ENCODE measurements at regions not wholly inside any gene's neighbourhood (a gene's known extent, or its start where the extent isn't known, plus 50 kb on each side); places are given as distances from the start of the nearest gene placed in this dataset.

DNA sequence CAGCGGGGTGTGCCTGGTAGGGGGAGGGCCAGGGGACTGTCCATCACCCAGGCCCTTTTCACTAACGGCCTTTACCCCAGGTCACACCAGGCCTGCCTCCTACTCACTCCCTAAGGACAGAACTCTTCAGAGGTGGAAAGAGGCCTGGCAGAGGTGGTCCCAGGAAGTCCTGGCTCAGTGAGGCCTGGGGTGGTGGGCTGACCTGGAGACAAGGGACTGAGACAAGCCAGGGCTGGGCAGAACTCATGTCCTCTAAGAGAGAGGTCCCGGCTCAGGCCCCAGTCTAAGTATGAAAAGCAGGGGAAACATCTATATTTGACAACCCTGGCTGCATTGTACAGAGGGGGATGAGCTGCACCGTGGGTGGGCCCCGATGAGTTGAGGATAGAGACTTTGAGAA lies 65.9 kb upstream of the TEX51 start:
- TF ChIP-seq ZFX (IDR thresholded peaks at IDR 0.05): no peak
- TF ChIP-seq, protein P1, sequence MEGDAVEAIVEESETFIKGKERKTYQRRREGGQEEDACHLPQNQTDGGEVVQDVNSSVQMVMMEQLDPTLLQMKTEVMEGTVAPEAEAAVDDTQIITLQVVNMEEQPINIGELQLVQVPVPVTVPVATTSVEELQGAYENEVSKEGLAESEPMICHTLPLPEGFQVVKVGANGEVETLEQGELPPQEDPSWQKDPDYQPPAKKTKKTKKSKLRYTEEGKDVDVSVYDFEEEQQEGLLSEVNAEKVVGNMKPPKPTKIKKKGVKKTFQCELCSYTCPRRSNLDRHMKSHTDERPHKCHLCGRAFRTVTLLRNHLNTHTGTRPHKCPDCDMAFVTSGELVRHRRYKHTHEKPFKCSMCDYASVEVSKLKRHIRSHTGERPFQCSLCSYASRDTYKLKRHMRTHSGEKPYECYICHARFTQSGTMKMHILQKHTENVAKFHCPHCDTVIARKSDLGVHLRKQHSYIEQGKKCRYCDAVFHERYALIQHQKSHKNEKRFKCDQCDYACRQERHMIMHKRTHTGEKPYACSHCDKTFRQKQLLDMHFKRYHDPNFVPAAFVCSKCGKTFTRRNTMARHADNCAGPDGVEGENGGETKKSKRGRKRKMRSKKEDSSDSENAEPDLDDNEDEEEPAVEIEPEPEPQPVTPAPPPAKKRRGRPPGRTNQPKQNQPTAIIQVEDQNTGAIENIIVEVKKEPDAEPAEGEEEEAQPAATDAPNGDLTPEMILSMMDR (conservative IDR thresholded peaks at IDR 0.05): no peak
- H3K27ac ChIP-seq: no peak overlapping the region

DNA sequence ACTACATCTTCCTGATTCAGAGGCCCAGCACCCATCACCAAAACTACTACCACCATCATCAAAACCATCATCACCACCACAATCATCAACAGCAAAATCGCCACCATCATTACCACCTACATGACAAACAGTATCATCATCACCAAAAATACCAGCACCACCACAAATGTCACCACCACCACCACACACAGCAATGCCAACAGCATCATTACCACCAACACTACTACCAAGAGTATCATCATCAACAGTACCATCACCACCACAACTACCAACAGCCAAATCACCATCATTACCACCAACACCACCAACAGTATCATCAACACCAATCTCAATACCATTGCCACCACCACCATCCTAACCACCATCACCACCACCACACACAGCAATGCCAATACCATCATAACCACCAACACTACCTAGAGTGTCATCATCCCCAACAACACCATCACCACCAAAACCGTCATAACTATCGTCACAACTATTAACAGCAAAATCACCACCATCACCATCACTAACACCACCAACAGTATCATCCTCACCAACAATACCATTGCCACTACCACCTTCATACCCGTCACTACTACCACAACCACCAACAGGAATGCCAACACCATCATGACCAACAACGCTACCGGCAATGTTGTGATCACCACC lies 64.6 kb upstream of the TEX51 start:
- no peak overlapping the region for H3K27ac ChIP-seq

DNA sequence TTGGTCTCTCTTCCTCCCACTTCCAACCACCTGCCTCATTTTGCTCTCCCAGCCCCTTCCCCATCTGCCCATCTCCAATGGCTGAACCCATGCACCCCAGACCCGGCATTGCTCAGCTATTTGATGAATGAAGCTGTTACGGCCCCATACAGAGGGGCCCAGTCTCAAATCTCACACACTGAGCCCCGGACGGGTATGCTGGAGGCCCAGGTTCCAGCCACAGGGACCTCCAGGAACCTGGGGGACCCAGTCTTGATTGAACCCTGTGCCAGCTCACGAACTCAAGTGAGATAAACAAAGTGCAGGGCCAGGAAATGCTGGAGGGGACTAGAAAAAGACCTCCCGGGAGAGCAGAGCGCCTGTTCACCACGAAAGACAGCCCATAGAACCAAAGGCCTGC lies 63.4 kb upstream of the TEX51 start:
- TF ChIP-seq ZFX (IDR thresholded peaks at IDR 0.05): no peak
- TF ChIP-seq, protein P1 (conservative IDR thresholded peaks at IDR 0.05): no peak
- no peak overlapping the region for H3K27ac ChIP-seq

More for the DNA sequence above, 64.6 kb upstream of the TEX51 start:
- TF ChIP-seq, protein P1 (conservative IDR thresholded peaks at IDR 0.05): no peak
- TF ChIP-seq ZFX (IDR thresholded peaks at IDR 0.05): no peak

DNA sequence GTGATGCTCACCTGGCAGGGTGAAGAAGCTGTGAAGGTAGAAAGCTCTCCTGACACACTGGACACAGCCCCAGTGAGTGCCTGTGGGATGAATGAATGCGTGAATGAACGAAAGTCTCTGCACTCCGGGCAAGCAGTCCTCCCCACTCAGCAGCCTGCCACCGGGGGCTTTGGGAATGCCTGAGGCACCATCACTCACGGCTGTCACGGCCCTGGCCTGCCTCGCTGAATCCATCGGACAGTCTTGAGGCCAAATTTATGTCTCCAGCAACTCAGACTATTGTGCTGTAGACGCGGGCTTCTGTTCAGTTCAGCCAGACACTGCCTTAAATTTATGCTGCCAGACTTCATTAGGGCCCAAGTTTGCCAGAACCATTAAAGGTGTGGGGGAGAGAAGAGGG lies 62.9 kb upstream of the TEX51 start:
- no peak for TF ChIP-seq ZFX (IDR thresholded peaks at IDR 0.05)
- TF ChIP-seq, protein P1 (conservative IDR thresholded peaks at IDR 0.05): no peak
- no peak overlapping the region for H3K27ac ChIP-seq

DNA sequence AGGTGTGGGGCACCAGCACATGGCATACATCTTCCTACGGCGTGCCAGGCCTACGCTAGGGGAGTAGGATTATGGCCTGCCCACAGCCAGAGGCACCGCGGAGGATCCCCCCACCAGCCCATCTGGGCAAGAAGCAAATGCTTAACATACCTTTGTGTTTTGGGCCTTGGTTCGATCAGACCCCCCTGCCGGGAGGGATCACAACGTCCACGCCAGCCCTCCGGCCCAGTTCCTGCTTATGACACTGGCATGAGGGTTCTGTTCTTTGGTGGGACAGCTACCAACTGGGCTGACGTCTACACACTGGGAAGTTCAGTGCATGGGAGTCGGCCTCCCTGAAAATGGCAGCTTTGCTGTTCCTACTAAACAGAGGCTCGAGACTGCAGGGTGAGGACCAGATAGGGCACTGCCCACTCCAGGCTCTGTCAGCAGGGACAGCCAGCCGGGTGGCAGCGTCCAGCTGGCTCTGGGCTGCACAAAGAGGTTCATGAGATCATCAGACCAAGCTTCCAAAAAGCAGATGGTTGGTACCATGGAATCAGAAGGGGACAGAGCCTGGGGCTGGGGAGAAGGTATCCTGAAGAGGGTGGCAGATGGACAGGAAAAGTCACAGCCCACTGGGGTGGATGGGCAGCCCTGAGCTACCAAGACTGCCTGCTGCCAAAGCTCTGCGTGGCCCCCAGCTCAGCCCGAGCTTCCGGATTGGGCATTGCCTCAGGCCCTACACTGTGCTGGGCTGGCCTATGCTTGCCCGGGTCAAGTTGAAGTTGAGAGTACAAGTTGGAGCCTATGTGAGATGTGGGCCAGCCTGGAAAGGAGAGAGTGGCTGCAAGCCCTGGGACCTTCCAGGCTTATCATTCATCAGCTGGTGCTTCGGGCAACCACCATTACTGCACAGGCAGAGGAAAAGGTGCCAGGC lies 61.7 kb upstream of the TEX51 start:
- no peak for TF ChIP-seq ZFX (IDR thresholded peaks at IDR 0.05)
- TF ChIP-seq, protein P1 (conservative IDR thresholded peaks at IDR 0.05): no peak
- no peak overlapping the region for H3K27ac ChIP-seq

DNA sequence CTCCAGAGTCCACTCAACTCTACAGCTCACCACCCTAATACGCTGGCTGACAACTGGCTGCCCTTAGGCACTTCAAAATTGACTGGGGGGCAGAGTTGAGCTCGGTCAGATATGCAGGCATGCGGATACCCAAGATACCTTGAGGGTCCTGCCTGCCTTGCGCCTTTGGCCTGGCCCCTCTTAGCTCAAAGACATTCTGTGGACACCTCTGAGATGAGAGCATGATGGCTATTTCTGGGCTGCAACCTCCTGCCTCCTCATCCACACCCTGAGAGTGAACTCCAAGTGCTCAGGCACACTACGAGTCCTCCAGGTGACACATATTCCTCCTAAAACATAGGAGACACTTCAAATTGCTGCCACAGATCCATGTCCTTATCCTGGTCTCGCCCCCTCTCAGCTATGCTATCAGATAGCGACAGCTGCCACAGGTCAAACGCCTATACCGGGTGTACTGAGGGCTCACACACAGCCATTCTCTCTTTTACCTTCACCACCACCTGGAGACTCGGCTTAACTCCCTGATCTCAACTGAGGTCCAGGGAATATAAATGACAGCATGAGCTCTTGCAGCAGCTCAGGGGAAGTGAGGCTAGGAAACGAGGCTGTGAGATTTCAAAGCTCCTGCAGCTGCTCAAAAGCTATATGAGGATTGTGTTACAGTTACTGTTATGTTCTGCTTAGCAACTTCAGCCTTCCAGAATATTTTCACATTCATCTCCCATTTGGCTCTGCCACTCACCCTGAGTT lies 60.5 kb upstream of the TEX51 start:
- TF ChIP-seq ZFX (IDR thresholded peaks at IDR 0.05): no peak
- TF ChIP-seq, protein P1 (conservative IDR thresholded peaks at IDR 0.05): no peak
- no peak overlapping the region for H3K27ac ChIP-seq

DNA sequence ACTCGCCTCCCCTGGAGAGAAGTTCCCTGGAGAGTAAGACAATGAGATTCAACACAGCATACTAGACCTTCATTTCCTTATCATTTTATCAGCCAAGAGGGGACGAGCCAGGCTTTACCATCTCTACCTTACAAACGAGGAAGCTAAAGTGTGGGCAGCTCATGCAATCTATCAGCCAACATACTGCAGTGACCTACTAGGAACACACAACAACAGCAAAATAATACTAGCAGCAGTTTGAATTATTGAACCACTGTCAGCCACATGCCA lies 60.0 kb upstream of the TEX51 start:
- no peak overlapping the region for H3K27ac ChIP-seq
- TF ChIP-seq ZFX (IDR thresholded peaks at IDR 0.05): no peak
- TF ChIP-seq, protein P1 (conservative IDR thresholded peaks at IDR 0.05): no peak

Measured in C4-2B (cell line).